Fibroblast of mammary gland (primary cell): ENCODE measurements at regions not wholly inside any gene's neighbourhood (a gene's known extent, or its start where the extent isn't known, plus 50 kb on each side); places are given as distances from the start of the nearest gene placed in this dataset.

ENCODE experiments used
- DNase-seq: peaks from one replicate; pipeline ENCODE4 v3.0.0-alpha.2; 2010; ENCODE audit warnings: low read depth
- H3K4me3 ChIP-seq: 2 replicates; pipeline ENCODE4 v1.5.1; 2011; ENCODE audit warnings: low read depth, mild to moderate bottlenecking, low read length, moderate library complexity; ENCODE audit not compliant: control insufficient read depth
- CTCF ChIP-seq: conservative IDR thresholded peaks from 2 replicates; pipeline ENCODE4 v1.5.1; 2011; ENCODE audit warnings: low read depth, low read length, inconsistent platforms; ENCODE audit not compliant: control insufficient read depth, insufficient read depth

- no peak for TF ChIP-seq CTCF
- H3K4me3 ChIP-seq, result no peak overlapping the region
- DNase-seq, result no peak
Measured at GRCh38 chr1:239731082-239731748, 344.8 kb downstream of the CHRM3 start.

- H3K4me3 ChIP-seq, result no peak overlapping the region
- DNase-seq, result no peak
- no peak for TF ChIP-seq CTCF
Measured at GRCh38 chr1:239732770-239733169, 346.4 kb downstream of the CHRM3 start.

- no peak for DNase-seq
- TF ChIP-seq CTCF, result no peak
- H3K4me3 ChIP-seq, result no peak overlapping the region
Measured at GRCh38 chr1:239733995-239734394, 347.6 kb downstream of the CHRM3 start.

- TF ChIP-seq CTCF, result no peak
- H3K4me3 ChIP-seq, result no peak overlapping the region
- no peak for DNase-seq
Measured at GRCh38 chr1:239735111-239735510, 348.7 kb downstream of the CHRM3 start.

- no peak overlapping the region for H3K4me3 ChIP-seq
- TF ChIP-seq CTCF, result no peak
- DNase-seq, result no peak
Measured at GRCh38 chr1:239736479-239736878, 350.1 kb downstream of the CHRM3 start.

GRCh38 chr1:239739375-239739774 lies 352.3 kb upstream of the FMN2 start:
- TF ChIP-seq CTCF, result no peak
- DNase-seq, result no peak
- H3K4me3 ChIP-seq, result no peak overlapping the region

GRCh38 chr1:239739919-239740318 lies 351.8 kb upstream of the FMN2 start:
- H3K4me3 ChIP-seq, result no peak overlapping the region
- no peak for TF ChIP-seq CTCF
- no peak for DNase-seq
